ENCODE measurements at regions not wholly inside any gene's neighbourhood (a gene's known extent, or its start where the extent isn't known, plus 50 kb on each side); places are given as distances from the start of the nearest gene placed in this dataset.

DNA sequence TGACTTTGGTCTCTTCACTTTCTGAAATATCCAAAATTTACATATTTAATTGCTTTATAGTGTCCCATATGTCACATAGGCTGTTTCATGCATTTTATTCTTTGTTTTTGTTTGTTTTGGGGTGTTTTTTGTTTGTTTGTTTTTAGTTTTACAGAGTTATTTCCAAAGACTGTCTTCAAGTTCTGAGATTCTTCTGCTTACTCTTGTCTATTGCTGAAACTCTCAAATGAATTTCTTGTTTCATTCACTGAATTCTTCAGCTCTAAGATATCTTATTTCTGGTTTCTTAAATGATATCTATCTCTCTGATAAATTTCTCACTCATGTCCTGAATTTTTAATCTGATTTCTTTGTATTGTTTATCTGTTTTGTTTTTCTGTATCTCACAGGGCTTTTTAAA lies 412.0 kb upstream of the ATP2B1 start:
- TF ChIP-seq, protein P1, sequence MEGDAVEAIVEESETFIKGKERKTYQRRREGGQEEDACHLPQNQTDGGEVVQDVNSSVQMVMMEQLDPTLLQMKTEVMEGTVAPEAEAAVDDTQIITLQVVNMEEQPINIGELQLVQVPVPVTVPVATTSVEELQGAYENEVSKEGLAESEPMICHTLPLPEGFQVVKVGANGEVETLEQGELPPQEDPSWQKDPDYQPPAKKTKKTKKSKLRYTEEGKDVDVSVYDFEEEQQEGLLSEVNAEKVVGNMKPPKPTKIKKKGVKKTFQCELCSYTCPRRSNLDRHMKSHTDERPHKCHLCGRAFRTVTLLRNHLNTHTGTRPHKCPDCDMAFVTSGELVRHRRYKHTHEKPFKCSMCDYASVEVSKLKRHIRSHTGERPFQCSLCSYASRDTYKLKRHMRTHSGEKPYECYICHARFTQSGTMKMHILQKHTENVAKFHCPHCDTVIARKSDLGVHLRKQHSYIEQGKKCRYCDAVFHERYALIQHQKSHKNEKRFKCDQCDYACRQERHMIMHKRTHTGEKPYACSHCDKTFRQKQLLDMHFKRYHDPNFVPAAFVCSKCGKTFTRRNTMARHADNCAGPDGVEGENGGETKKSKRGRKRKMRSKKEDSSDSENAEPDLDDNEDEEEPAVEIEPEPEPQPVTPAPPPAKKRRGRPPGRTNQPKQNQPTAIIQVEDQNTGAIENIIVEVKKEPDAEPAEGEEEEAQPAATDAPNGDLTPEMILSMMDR (IDR thresholded peaks at IDR 0.05): no peak
- no peak for TF ChIP-seq POLR2A (IDR thresholded peaks at IDR 0.05)

Data from thyroid gland (tissue), 4 donors.